Neural progenitor cell (in vitro differentiated cells): ENCODE measurements at regions not wholly inside any gene's neighbourhood (a gene's known extent, or its start where the extent isn't known, plus 50 kb on each side); places are given as distances from the start of the nearest gene placed in this dataset.

Experiments used
- DNase-seq: peaks from one replicate; pipeline ENCODE4 v3.0.0-alpha.2; 2016; ENCODE audit warnings: low spot score
- H2AFZ ChIP-seq: fragments of 200-600 bp; sonication (generic); replicated peaks from 2 replicates; pipeline ENCODE4 v1.6.1; 2016; ENCODE audit warnings: antibody characterized with exemption
- H3F3A ChIP-seq: fragments of 200-600 bp; sonication (generic); 2 replicates; pipeline ENCODE4 v1.6.1; 2016; ENCODE audit warnings: antibody characterized with exemption, low read depth
- H3K27ac ChIP-seq: fragments of 200-600 bp; sonication (generic); 2 replicates; pipeline ENCODE4 v1.5.1; 2016; ENCODE audit warnings: mild to moderate bottlenecking
- H3K27me3 ChIP-seq: fragments of 200-600 bp; sonication (generic); 2 replicates; pipeline ENCODE4 v1.6.1; 2016; ENCODE audit warnings: mild to moderate bottlenecking, moderate library complexity
- H3K36me3 ChIP-seq: fragments of 200-600 bp; sonication (generic); 2 replicates; pipeline ENCODE4 v1.5.1; 2016
- H3K4me1 ChIP-seq: fragments of 200-600 bp; sonication (generic); 2 replicates; pipeline ENCODE4 v1.6.1; 2016; ENCODE audit warnings: mixed run types
- H3K4me2 ChIP-seq: fragments of 200-600 bp; sonication (generic); 2 replicates; pipeline ENCODE4 v1.6.1; 2016
- H3K4me3 ChIP-seq: fragments of 200-600 bp; sonication (generic); 2 replicates; pipeline ENCODE4 v1.5.1; 2016
- H3K79me2 ChIP-seq: fragments of 200-600 bp; sonication (generic); 2 replicates; pipeline ENCODE4 v1.6.1; 2016; ENCODE audit warnings: low read depth
- H3K9ac ChIP-seq: fragments of 200-600 bp; sonication (generic); 2 replicates; pipeline ENCODE4 v1.6.1; 2016
- H3K9me3 ChIP-seq: fragments of 200-600 bp; sonication (generic); 2 replicates; pipeline ENCODE4 v1.5.1; 2016; ENCODE audit warnings: low read depth
- H4K20me1 ChIP-seq: fragments of 200-600 bp; sonication (generic); 2 replicates; pipeline ENCODE4 v1.6.1; 2016; ENCODE audit warnings: low read depth
- H3K27ac Mint-ChIP-seq: 3 replicates; pipeline ENCODE4 v1.8.0; 2021; ENCODE audit warnings: mixed read lengths
- H3K27me3 Mint-ChIP-seq: 2 replicates; pipeline ENCODE4 v1.8.0; 2022; ENCODE audit warnings: low read depth, mild to moderate bottlenecking, inconsistent platforms, moderate library complexity, mixed read lengths; ENCODE audit not compliant: insufficient read depth
- H3K36me3 Mint-ChIP-seq: 3 replicates; pipeline ENCODE4 v1.8.0; 2021; ENCODE audit warnings: mixed read lengths
- H3K4me1 Mint-ChIP-seq: 3 replicates; pipeline ENCODE4 v1.8.0; 2021; ENCODE audit warnings: mixed read lengths
- H3K4me3 Mint-ChIP-seq: 3 replicates; pipeline ENCODE4 v1.8.0; 2021; ENCODE audit warnings: mild to moderate bottlenecking, moderate library complexity, mixed read lengths
- H3K9me3 Mint-ChIP-seq: 3 replicates; pipeline ENCODE4 v1.8.0; 2020; ENCODE audit warnings: mixed read lengths
- CTCF ChIP-seq: fragments of 200-600 bp; sonication (generic); IDR thresholded peaks from 2 replicates; pipeline ENCODE4 v1.5.1; 2017; ENCODE audit warnings: antibody characterized with exemption, mild to moderate bottlenecking
- EZH2 ChIP-seq: fragments of 200-600 bp; sonication (generic); IDR thresholded peaks from 2 replicates; pipeline ENCODE4 v1.6.1; 2017; ENCODE audit warnings: antibody characterized with exemption, mild to moderate bottlenecking, moderate library complexity
- EZH2phosphoT487 ChIP-seq: fragments of 200-600 bp; sonication (generic); IDR thresholded peaks from 2 replicates; pipeline ENCODE4 v1.6.1; 2017; ENCODE audit warnings: antibody characterized with exemption

- Histone ChIP-seq H3K79me2 (no peaks in the 10 kb centered on the region), H3K4me2 (peak overlapping the region; percentile 15), H3K9me3 (no peaks in the 10 kb centered on the region), H3K9ac (no peak overlapping the region), H3K27me3 (peaks cover 5% of the 10 kb centered on the region), H3K36me3 (no peaks in the 10 kb centered on the region), H3K4me3 (no peak overlapping the region), H3K27ac (no peak overlapping the region), H2AFZ (peak overlapping the region; percentile 43), H4K20me1 (no peaks in the 10 kb centered on the region), H3K4me1 (peaks cover 11% of the 10 kb centered on the region), H3F3A (peaks cover 9% of the 10 kb centered on the region)
- Mint-ChIP-seq H3K4me3 (no peak overlapping the region), H3K9me3 (peaks cover 4% of the 10 kb centered on the region), H3K27me3 (no peaks in the 10 kb centered on the region), H3K4me1 (peaks cover 11% of the 10 kb centered on the region), H3K27ac (no peak overlapping the region), H3K36me3 (no peaks in the 10 kb centered on the region)
- TF ChIP-seq EZH2, result no peak
- no peak for TF ChIP-seq CTCF
- TF ChIP-seq EZH2phosphoT487, result no peak
- no peak for DNase-seq
These were observed 117.4 kb upstream of the SOX4 start for GRCh38 chr6:21476112-21476511.

GRCh38 chr6:21478411-21478810, 115.1 kb upstream of the SOX4 start:
- Histone ChIP-seq H3K4me3 (no peak overlapping the region), H3K9ac (no peak overlapping the region), H3K27ac (no peak overlapping the region), H2AFZ (no peak overlapping the region), H3F3A (peaks cover 9% of the 10 kb centered on the region), H3K9me3 (no peaks in the 10 kb centered on the region), H3K27me3 (peaks cover 5% of the 10 kb centered on the region), H3K4me2 (no peak overlapping the region), H3K36me3 (no peaks in the 10 kb centered on the region), H3K79me2 (no peaks in the 10 kb centered on the region), H4K20me1 (no peaks in the 10 kb centered on the region), H3K4me1 (peaks cover 11% of the 10 kb centered on the region)
- no peak overlapping the region for H3K27ac Mint-ChIP-seq
- DNase-seq, result no peak
- H3K4me1 Mint-ChIP-seq, result peaks cover 11% of the 10 kb centered on the region
- TF ChIP-seq CTCF (no peak), EZH2phosphoT487 (no peak), EZH2 (no peak)
- no peak overlapping the region for H3K4me3 Mint-ChIP-seq
- no peaks in the 10 kb centered on the region for H3K36me3 Mint-ChIP-seq
- H3K9me3 Mint-ChIP-seq, result peaks cover 4% of the 10 kb centered on the region
- H3K27me3 Mint-ChIP-seq, result peaks cover 2% of the 10 kb centered on the region

- TF ChIP-seq EZH2phosphoT487 (no peak), EZH2 (no peak), CTCF (no peak)
- H3K9ac ChIP-seq, result no peak overlapping the region
- no peak overlapping the region for H3K27ac ChIP-seq
- H3K79me2 ChIP-seq, result no peaks in the 10 kb centered on the region
- H3K9me3 Mint-ChIP-seq, result peaks cover 4% of the 10 kb centered on the region
- H3K4me3 Mint-ChIP-seq, result no peak overlapping the region
- H3K4me1 ChIP-seq, result peaks cover 11% of the 10 kb centered on the region
- no peak overlapping the region for H3K27ac Mint-ChIP-seq
- H3K4me1 Mint-ChIP-seq, result peaks cover 11% of the 10 kb centered on the region
- peaks cover 9% of the 10 kb centered on the region for H3F3A ChIP-seq
- H3K27me3 ChIP-seq, result peaks cover 5% of the 10 kb centered on the region
- H2AFZ ChIP-seq, result no peak overlapping the region
- H3K27me3 Mint-ChIP-seq, result peaks cover 2% of the 10 kb centered on the region
- no peaks in the 10 kb centered on the region for H4K20me1 ChIP-seq
- no peaks in the 10 kb centered on the region for H3K9me3 ChIP-seq
- no peak overlapping the region for H3K4me3 ChIP-seq
- DNase-seq, result no peak
- no peaks in the 10 kb centered on the region for H3K36me3 ChIP-seq
- no peak overlapping the region for H3K4me2 ChIP-seq
- no peaks in the 10 kb centered on the region for H3K36me3 Mint-ChIP-seq
These were observed 114.5 kb upstream of the SOX4 start for GRCh38 chr6:21478883-21479539.
